Activated effector memory CD4-positive, alpha-beta T cell treated with anti-CD3 and anti-CD28 coated beads, Interleukin-2, amount 50 U/mL, for 16 hours (primary cell): ENCODE measurements at regions not wholly inside any gene's neighbourhood (a gene's known extent, or its start where the extent isn't known, plus 50 kb on each side); places are given as distances from the start of the nearest gene placed in this dataset.

Experiments
- DNase-seq: peaks from one replicate; pipeline ENCODE4 v3.0.0-alpha.2; 2020

GRCh38 chr12:126648074-126648473 is 1582.8 kb downstream of the AACS start:
- DNase-seq = no peak

DNA sequence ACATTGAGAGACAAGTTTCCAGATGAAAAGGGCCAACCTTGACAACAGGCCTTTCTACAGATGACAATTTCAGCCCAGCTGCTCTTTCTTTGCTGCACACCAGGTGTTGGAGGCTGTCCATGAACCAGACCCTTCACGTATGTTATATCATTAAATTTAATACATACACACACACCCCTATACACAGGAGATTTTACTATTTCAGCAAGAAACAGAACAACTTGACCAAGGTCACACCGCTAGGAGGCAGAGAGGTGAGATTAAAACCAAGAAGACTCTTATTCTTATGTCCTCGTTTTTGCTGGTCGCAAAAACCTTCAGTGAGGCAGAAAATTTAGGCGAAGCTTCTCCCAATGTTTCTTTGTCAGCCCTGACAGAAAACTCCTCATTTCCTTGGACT is 1585.9 kb downstream of the AACS start:
- no peak for DNase-seq

GRCh38 chr12:126663304-126664094 is 1598.3 kb downstream of the AACS start:
- no peak for DNase-seq

DNA sequence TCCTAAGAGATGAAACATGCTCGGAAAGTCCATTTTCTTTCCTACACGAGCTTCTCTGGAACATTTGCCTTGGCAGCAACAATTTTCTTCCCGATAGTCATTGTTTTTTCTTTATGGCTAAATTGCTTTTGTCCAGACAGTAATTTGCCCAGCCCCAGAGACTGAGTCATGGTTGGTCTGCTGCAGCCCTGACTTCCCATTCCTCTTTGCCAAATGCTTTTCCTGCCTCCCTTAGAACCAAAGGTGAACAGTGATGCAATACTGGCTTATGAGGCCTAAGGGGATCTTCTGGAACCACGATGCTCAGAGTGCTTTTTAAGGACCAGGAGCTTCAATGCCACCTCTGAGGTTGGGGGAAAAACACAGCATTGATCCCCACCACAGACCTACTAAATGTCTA is 1599.6 kb upstream of the TMEM132C start:
- DNase-seq = no peak

DNA sequence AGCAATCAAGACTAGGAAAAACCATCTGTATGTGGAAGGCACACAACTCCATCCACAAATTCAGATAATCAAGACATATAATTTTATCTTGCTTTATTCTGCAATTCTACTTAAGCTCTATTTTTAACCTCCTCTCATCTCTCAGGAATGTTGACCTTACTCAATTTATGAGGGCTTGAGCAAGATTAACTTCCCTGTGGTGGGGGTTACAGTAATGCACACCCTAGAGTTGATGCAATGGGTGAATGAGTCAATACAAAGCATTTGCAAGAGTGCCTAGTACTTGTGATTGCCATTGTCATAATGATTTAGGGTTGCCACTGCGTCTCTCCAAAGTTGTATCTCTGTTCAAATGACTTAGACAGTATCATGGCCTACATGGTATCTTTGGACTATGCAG is 1598.4 kb upstream of the TMEM132C start:
- DNase-seq = no peak

DNA sequence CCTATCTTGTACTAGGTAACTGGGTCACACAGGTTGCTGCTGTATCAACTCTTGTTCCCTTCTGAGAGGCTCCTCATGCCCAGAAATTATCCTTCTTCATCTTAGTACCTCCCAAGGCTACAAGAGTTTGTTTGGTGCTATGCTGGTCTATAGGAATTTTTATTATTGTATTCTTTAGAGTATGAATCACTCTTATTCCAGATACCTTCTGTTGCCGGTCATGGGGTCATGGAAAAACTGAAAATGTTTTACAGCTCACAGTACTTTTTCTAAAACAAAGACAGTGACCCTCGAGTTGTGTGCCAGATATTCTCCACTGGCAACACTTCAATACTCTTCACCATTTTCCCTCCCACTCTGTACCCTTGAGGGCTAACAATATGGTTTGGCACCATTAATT is 1598.0 kb upstream of the TMEM132C start:
- DNase-seq = no peak

DNA sequence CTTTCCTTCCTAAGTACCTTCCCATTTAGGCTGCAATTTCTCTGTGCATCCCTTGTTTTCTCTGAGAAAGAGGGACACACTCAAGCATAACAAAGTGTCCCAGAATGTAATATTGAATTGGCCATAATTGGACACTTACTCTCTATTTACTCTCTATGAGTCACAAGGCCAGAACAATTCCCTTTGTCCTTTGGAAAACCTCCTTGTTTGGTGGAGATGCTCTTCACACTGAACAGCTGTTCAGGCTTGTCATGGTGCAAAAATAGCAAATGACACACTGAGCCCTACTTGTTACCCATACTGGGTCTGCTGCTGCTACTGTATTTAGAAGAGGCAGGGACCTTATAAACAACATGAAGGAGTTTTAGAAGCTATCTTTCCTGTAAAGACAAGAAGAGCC is 1590.5 kb upstream of the TMEM132C start:
- DNase-seq = no peak

- DNase-seq = no peak
These were observed 1585.3 kb upstream of the TMEM132C start for GRCh38 chr12:126681676-126682075.

DNA sequence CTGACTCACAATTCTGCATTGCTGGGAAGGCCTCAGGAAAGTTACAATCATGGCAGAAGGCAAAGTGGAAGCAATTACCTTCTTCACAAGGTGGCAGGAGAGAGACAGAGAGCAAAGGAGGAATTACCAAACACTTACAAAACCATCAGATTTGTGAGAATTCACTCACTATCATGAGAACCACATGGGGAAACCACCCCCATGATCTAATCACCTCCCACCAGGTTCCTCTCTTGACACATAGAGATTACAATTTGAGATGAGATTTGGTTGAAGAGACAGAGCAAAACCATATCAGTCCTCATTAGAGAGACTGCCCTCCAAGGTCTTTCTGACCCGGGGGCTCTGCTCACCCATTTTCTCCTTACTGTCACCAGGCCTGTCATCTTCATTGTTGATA is 1582.3 kb upstream of the TMEM132C start:
- DNase-seq = no peak

- no peak for DNase-seq
These were observed 1581.3 kb upstream of the TMEM132C start for GRCh38 chr12:126685636-126686035.

GRCh38 chr12:126688556-126688955 is 1578.4 kb upstream of the TMEM132C start:
- no peak for DNase-seq

DNA sequence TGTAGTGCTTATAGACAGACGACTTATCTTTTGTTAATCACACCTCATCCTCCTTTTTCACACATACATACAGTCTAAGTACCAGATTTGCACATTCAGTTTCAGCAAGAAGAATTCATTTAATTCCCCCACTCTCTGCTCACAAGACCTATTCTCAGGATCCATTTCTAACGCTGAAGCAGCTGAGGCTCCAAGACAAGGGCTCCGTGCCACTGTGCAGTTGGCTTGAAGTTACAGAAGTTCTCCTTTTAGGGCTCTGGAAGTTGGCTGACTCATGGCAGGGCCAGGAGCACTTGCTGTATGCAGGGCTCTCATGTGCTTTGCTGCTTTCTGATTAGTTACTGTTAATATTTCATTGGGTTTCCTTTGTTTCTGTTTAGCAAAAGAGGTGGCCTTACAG is 1566.9 kb upstream of the TMEM132C start:
- DNase-seq = no peak

- DNase-seq = no peak
These were observed 1562.4 kb upstream of the TMEM132C start for GRCh38 chr12:126704609-126705008.

DNA sequence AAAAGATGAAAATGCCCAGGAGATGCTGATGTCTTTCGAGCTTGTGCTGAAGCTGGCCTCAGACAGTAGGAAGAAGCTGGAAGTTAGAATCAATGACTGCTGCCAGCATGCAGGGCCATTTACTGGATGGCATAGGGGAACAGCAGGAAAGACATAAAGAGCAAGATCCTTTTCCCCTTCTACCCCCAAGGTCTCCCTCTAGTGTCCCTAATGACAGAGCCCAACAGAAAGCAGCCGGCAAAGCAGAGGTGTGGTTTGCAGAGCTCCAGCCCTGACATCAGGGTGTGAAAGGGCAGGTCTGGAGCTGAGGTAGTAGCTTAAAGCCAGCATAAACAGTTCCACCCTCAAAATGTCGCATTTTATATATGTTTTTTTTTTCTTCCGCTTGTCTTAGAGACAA is 1560.7 kb upstream of the TMEM132C start:
- no peak for DNase-seq

- DNase-seq = peak; percentile 67
These were observed 1558.5 kb upstream of the TMEM132C start for GRCh38 chr12:126708492-126708896.

- no peak for DNase-seq
These were observed 1548.6 kb upstream of the TMEM132C start for GRCh38 chr12:126718365-126718764.

DNA sequence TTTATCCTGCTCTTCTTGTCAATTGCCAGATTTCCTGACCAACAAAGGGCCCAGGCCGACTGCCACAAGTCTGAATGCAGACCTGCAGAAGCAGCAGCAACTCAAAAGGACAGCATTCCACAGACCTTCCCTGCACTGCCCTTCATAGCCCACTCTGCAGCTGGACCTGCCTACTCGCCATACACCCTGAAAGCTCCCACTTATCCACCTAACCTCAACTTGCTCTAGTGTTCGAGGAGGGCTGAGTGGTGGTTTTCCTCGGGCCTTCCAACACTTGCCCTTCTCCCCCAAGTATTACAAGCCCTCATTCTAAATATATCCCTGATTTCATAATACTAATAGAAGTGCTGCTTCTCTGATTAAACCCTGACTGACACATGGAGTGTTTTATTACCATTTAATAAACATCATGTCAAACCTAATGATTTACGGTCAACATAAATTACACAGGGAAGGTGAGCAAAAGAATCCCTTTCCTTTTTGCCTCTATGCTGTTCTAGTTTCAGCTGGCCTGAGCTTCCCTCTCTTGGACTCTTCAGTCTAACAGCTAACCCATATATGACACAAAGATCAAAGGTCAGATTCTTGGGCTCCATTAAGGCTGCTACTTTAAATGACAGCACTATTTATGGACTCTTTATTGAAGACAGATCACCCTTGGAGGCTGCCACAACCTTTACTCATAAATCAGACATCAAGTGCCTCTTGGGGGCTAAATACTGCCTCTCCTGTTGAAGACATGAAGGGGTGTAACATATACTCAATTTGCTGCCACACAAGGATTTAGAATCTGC is 1546.9 kb upstream of the TMEM132C start:
- no peak for DNase-seq

- no peak for DNase-seq
These were observed 1540.3 kb upstream of the TMEM132C start for GRCh38 chr12:126726481-126727217.

GRCh38 chr12:126727218-126728075 is 1539.5 kb upstream of the TMEM132C start:
- no peak for DNase-seq

DNA sequence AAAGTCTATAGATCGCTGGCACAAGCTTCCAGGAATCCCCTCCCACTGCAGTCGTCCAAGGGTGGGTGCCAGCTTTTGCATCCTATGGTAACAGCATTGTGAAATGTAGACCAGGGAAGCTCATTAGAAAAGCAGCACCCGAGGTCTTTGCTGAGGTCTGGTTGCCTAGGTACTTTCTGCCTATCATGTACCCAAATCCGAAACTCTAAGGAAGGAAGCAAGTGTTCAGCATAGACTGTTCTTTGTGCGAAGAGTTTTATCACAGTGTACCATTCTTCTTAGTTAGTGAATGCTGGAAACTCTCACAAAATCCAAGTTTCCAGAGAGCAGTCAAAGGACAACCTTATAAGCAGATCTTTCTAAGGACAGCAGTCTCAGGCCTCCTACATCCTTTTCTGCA is 1532.7 kb upstream of the TMEM132C start:
- no peak for DNase-seq

- DNase-seq = no peak
These were observed 1532.3 kb upstream of the TMEM132C start for GRCh38 chr12:126734710-126735109.

GRCh38 chr12:126741536-126742240 is 1525.3 kb upstream of the TMEM132C start:
- no peak for DNase-seq
